ENCODE measurements at regions not wholly inside any gene's neighbourhood (a gene's known extent, or its start where the extent isn't known, plus 50 kb on each side); places are given as distances from the start of the nearest gene placed in this dataset.

DNA sequence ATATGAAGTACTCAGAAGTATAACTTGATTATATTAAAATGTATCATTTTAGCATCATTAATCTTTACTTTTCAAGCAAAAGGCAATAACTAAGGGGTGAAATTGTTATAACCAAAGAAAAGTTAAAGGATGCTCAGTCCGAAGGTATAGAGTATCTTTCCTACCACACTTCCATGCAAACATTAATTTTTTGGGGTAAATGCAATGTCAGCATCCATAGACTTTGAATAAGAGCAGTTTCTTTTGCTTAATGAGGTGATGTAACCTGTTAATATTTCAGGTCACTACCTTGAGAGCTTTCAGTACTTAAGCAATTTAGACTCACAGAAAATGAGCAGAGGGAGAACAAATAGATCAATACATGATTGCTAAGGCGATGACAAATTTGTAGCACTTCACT is 1093.5 kb downstream of the PLA2G4A start:
- WGBS, 2 donors = 87 to 90% methylated on average over 2 of the region's 2 CpGs
- no peak for ATAC-seq (ENCODE audit: insufficient read depth, low FRiP score)
- no peak for DNase-seq
- Histone ChIP-seq H3K4me3 (no peak overlapping the region), H3K4me1 (ENCODE audit: control insufficient read depth in 5 of 5, insufficient read depth in 5 of 5, low read length in 5 of 5) (no peaks in the 10 kb centered on the region), H3K9me3 (ENCODE audit: control insufficient read depth in 4 of 4, insufficient read depth in 3 of 4, low read length in 3 of 4) (no peaks in the 10 kb centered on the region), H3K27ac (ENCODE audit: low read depth in 1 of 2, low read length in 1 of 2) (no peak overlapping the region), H3K9ac (ENCODE audit: insufficient read depth in 1 of 2, low read length in 2 of 2) (no peak overlapping the region), H3K27me3 (ENCODE audit: control insufficient read depth in 3 of 3, insufficient read depth in 3 of 3, low read length in 2 of 3) (peaks cover 0 to 2% (median 0%) of the 10 kb centered on the region in 3 donors), H3K36me3 (ENCODE audit: control insufficient read depth in 4 of 4, insufficient read depth in 4 of 4, low read length in 4 of 4) (no peaks in the 10 kb centered on the region)
- no peak for TF ChIP-seq CTCF (IDR thresholded peaks at IDR 0.05; ENCODE audit: control extremely low read depth, extremely low read depth)

- Histone ChIP-seq H3K27ac (ENCODE audit: low read depth in 1 of 2, low read length in 1 of 2) (no peak overlapping the region), H3K9me3 (ENCODE audit: control insufficient read depth in 4 of 4, insufficient read depth in 3 of 4, low read length in 3 of 4) (no peaks in the 10 kb centered on the region), H3K36me3 (ENCODE audit: control insufficient read depth in 4 of 4, insufficient read depth in 4 of 4, low read length in 4 of 4) (no peaks in the 10 kb centered on the region), H3K27me3 (ENCODE audit: control insufficient read depth in 3 of 3, insufficient read depth in 3 of 3, low read length in 2 of 3) (peaks cover 0 to 2% (median 0%) of the 10 kb centered on the region in 3 donors), H3K9ac (ENCODE audit: insufficient read depth in 1 of 2, low read length in 2 of 2) (no peak overlapping the region), H3K4me1 (ENCODE audit: control insufficient read depth in 5 of 5, insufficient read depth in 5 of 5, low read length in 5 of 5) (no peaks in the 10 kb centered on the region), H3K4me3 (no peak overlapping the region)
- no peak for DNase-seq
- 75 to 81% methylated on average over 3 of the region's 3 CpGs for WGBS, 2 donors
- ATAC-seq (ENCODE audit: insufficient read depth, low FRiP score) = no peak
- TF ChIP-seq CTCF (IDR thresholded peaks at IDR 0.05; ENCODE audit: control extremely low read depth, extremely low read depth) = no peak
These were observed 1095.5 kb downstream of the PLA2G4A start for GRCh38 chr1:187924252-187924651.

- Histone ChIP-seq H3K27ac (ENCODE audit: low read depth in 1 of 2, low read length in 1 of 2) (no peak overlapping the region), H3K4me3 (no peak overlapping the region), H3K27me3 (ENCODE audit: control insufficient read depth in 3 of 3, insufficient read depth in 3 of 3, low read length in 2 of 3) (no peaks in the 10 kb centered on the region), H3K36me3 (ENCODE audit: control insufficient read depth in 4 of 4, insufficient read depth in 4 of 4, low read length in 4 of 4) (no peaks in the 10 kb centered on the region), H3K4me1 (ENCODE audit: control insufficient read depth in 5 of 5, insufficient read depth in 5 of 5, low read length in 5 of 5) (no peaks in the 10 kb centered on the region), H3K9me3 (ENCODE audit: control insufficient read depth in 4 of 4, insufficient read depth in 3 of 4, low read length in 3 of 4) (no peaks in the 10 kb centered on the region), H3K9ac (ENCODE audit: insufficient read depth in 1 of 2, low read length in 2 of 2) (no peak overlapping the region)
- 15 to 20% methylated on average over 4 of the region's 4 CpGs for WGBS, 2 donors
- DNase-seq (peak; percentile 36 to 57 (median 52)), ATAC-seq (ENCODE audit: insufficient read depth, low FRiP score) (no peak)
- no peak for TF ChIP-seq CTCF (IDR thresholded peaks at IDR 0.05; ENCODE audit: control extremely low read depth, extremely low read depth)
These were observed 1099.5 kb downstream of the PLA2G4A start for GRCh38 chr1:187928288-187928687.

GRCh38 chr1:187928696-187929095 is 1099.9 kb downstream of the PLA2G4A start:
- no peak overlapping the region for H3K4me3 ChIP-seq
- no peak for DNase-seq
- H3K9ac ChIP-seq (ENCODE audit: insufficient read depth in 1 of 2, low read length in 2 of 2) = no peak overlapping the region
- no peak for ATAC-seq (ENCODE audit: insufficient read depth, low FRiP score)
- no peaks in the 10 kb centered on the region for H3K4me1 ChIP-seq (ENCODE audit: control insufficient read depth in 5 of 5, insufficient read depth in 5 of 5, low read length in 5 of 5)
- H3K27me3 ChIP-seq (ENCODE audit: control insufficient read depth in 3 of 3, insufficient read depth in 3 of 3, low read length in 2 of 3) = no peaks in the 10 kb centered on the region
- TF ChIP-seq CTCF (IDR thresholded peaks at IDR 0.05; ENCODE audit: control extremely low read depth, extremely low read depth) = no peak
- WGBS, 2 donors = 38 to 59% methylated on average over 2 of the region's 2 CpGs
- H3K9me3 ChIP-seq (ENCODE audit: control insufficient read depth in 4 of 4, insufficient read depth in 3 of 4, low read length in 3 of 4) = no peaks in the 10 kb centered on the region
- H3K36me3 ChIP-seq (ENCODE audit: control insufficient read depth in 4 of 4, insufficient read depth in 4 of 4, low read length in 4 of 4) = no peaks in the 10 kb centered on the region
- no peak overlapping the region for H3K27ac ChIP-seq (ENCODE audit: low read depth in 1 of 2, low read length in 1 of 2)
